GM18505 (cell line): ENCODE measurements at regions not wholly inside any gene's neighbourhood (a gene's known extent, or its start where the extent isn't known, plus 50 kb on each side); places are given as distances from the start of the nearest gene placed in this dataset.

Experiments
- ATAC-seq: cut with Tn5 transposase; IDR thresholded peaks from one replicate; pipeline ENCODE4 v1.9.1; 2021; ENCODE audit not compliant: unreplicated experiment
- POLR2A ChIP-seq: IDR thresholded peaks from 4 replicates; pipeline ENCODE4 v1.6.1; 2011; ENCODE audit warnings: borderline replicate concordance; ENCODE audit not compliant: insufficient read depth, insufficient read length; ENCODE audit errors: extremely low read depth

- no peak for ATAC-seq
- TF ChIP-seq POLR2A = no peak
Observed at GRCh38 chr18:66222174-66222573, 381.7 kb downstream of the CDH19 start.

DNA sequence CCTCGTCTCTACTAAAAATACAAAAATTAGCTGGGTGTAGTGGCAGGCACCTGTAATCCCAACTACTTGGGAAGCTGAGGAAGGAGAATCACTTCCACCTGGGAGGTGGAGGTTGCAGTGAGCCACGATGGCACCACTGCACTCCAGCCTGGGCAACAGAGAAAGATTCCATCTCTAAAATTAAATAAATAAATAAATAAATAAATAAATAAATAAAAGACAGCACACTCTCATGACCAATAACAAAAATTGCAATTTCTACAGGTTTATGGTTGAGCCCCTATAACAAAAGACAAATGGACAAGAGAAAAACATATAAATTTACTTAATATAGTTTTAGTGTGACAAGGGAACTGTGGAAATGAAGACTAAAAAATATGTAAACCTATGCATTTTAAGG, 384.1 kb downstream of the CDH19 start:
- TF ChIP-seq POLR2A = no peak

DNA sequence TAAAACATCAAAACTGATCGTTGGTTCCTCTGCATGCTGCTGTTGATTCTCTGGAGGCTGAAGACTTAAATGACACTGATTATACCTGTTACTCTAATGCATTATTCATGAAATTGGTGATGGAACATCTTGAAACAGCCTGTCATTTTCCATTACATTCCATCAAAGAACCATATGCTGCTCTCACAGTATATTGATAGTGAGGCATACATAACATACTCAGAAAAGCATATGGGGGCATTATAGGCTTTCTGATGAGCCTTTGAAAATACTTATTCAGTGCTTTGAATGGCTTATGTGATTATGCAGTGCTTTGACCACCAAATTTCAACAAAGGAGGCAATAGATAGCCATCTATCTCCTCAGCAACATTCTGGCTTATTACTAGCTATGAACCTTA, 392.1 kb downstream of the CDH19 start:
- ATAC-seq = no peak
- no peak for TF ChIP-seq POLR2A

More for the DNA sequence above, 384.1 kb downstream of the CDH19 start:
- no peak for ATAC-seq

- ATAC-seq = no peak
Observed at GRCh38 chr18:66210875-66211274, 393.0 kb downstream of the CDH19 start.

DNA sequence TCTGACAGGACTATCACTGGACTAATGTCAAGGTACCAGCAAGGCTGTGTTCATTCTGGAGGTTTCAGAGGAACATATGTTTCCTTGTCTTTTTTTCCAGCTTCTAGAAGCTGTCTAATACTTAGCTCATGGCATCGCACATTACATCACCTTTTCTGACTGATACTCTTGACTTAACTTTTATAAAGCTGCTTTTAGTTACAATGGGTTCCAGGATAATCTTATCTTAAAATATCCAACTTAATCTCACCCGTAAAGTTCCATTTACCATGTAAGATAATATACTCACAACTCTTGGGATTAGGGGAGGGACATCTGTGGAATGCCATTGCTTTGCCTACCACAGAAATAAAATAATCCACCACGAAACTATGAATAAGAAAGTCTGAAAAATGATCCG, 394.2 kb downstream of the CDH19 start:
- no peak for ATAC-seq
- TF ChIP-seq POLR2A = no peak

More at GRCh38 chr18:66210875-66211274, 393.0 kb downstream of the CDH19 start:
- no peak for TF ChIP-seq POLR2A

DNA sequence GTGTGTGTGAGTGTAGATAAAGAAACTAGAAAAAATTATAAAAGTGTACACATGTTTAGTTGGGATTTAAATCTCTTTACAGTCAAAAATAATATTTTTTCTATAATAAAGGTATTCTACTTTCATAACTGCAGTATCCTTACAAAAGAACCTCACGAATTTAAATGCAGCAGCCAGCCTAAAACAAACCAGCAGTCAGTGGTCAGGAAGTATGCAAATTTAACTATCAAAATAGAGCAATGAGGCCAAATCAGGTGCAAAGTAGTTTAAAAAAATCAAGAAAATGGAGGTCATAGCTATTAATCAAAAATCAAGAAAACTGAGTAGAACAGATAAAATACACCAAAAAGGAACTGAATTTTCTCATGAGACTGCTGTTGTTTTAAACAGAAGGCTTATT, 407.1 kb downstream of the CDH19 start:
- TF ChIP-seq POLR2A = no peak
- no peak for ATAC-seq

DNA sequence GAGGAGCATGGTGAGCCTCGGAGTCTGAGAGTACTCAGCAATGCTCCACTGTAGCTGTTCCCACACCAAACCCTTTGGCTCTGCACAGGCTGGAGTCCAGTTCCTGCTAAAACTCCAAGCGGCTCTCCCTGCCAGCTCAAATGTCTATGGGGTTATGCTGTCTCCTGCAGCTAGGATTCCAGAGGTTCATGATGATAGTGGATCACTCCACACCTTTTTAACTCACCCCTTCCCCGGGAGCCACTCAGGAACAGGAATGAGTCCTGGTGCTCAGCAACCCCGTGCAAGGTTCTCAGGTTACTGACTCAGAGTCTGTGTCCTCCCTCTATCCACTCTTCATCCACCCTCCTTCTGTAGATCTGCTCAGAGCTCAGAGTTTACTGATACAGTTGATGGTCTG, 410.0 kb downstream of the CDH19 start:
- ATAC-seq = no peak
- TF ChIP-seq POLR2A = no peak

- no peak for ATAC-seq
Observed at GRCh38 chr18:66193394-66193793, 410.5 kb downstream of the CDH19 start.

GRCh38 chr18:66168685-66169235, 417.9 kb downstream of the CDH7 start:
- no peak for TF ChIP-seq POLR2A
- no peak for ATAC-seq

More at GRCh38 chr18:66193394-66193793, 410.5 kb downstream of the CDH19 start:
- TF ChIP-seq POLR2A = no peak

DNA sequence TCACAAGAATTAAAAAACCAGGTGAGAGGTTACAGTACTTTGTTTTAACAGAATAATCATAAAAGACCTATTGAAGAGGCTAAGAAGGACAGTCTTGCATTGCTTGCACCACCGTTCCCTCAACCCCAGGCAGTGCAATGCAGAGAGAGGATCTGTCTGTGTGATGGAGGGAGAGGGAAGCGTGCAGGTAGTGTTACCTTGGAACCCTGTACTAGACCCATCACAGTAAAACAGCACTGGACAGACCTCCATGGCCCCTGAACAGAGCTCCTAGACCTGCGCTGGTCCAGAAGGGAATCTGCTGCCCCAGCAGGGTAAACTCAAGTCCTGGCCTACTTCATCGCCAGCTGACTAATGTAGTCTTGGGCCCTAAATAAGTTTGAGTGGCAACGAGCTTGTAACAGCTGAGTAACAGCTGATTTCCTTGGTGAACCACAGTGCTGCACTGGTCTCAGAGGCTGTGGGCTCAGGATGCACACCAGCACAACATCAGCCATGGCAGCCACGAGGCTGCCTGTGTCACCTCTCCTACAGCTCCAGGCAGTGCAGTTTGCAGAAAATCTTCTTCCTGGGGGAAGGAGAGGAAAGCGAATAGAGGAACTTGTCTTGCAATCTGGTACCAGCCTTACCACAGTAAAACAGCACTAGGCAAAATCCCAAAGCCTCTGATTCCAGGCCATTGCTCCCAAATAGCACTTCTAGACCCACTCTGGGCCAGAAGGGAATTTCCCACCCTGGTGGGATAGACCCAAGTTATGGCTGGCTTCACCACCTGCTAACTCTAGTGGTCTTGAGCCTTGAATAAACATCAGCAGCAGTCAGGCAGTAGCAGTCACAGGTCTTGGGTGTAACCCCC, 417.2 kb downstream of the CDH7 start:
- no peak for TF ChIP-seq POLR2A
- ATAC-seq = no peak

DNA sequence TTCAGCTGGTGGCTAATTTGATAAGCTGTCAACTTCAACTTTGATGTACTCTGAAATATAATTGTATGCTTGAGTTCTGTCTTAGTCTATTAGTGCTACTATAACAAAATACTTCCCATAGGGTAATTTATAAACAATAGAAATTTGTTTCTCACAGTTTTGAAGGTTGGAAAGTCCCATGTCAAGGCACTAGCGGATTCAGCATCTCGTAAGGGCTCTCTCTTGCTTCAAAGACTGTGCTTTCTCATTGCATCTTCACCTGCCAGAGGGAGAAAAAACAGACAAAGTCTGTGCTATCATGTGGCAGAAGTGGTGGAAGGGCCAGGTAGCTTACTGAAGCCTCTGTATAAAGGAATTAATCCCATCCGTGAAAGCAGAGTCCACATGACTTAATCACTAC, 409.2 kb downstream of the CDH7 start:
- no peak for ATAC-seq

GRCh38 chr18:66159451-66159850, 408.6 kb downstream of the CDH7 start:
- ATAC-seq = no peak

More for the DNA sequence above, 409.2 kb downstream of the CDH7 start:
- no peak for TF ChIP-seq POLR2A

DNA sequence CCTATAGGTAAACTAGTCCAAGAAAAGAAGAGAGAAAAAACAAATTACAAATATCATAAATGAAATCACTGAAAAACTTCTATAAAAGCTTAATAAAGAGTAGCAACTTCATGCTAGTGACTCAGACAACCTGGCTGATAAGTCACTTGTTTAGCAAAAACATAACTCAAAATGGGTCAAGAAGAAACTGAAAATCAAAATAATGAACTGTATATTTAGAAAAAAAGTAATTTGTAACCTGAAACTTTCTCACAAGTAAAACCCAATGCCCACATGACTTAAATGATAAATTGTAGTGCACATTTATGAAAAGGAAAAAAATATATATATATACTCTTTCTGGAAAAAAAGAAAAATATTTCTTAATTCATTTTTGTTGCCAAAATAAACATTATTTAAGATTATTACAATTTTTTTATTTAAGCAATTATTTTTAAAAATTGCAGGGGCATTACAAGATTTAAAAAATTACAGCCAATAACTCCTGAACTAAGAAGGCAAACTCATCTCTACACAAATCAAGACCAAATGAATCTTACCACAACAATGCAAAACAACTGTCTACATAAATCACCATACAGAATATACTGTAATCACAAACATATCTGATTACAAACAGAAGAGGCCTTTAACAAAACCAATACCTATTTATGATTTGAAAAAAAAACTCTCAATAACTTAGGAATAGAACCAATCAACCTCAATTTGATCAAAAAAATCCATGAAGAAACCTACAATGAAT, 406.3 kb downstream of the CDH7 start:
- no peak for TF ChIP-seq POLR2A
- ATAC-seq = no peak

More at GRCh38 chr18:66159451-66159850, 408.6 kb downstream of the CDH7 start:
- no peak for TF ChIP-seq POLR2A
